Activated CD4-positive, alpha-beta T cell treated with anti-CD3 and anti-CD28 coated beads, Interleukin-2, amount 50 U/mL, for 16 hours (primary cell): ENCODE measurements at regions not wholly inside any gene's neighbourhood (a gene's known extent, or its start where the extent isn't known, plus 50 kb on each side); places are given as distances from the start of the nearest gene placed in this dataset.

Experiments used
- DNase-seq: peaks from one replicate; pipeline ENCODE4 v3.0.0-alpha.2; 2020

DNA sequence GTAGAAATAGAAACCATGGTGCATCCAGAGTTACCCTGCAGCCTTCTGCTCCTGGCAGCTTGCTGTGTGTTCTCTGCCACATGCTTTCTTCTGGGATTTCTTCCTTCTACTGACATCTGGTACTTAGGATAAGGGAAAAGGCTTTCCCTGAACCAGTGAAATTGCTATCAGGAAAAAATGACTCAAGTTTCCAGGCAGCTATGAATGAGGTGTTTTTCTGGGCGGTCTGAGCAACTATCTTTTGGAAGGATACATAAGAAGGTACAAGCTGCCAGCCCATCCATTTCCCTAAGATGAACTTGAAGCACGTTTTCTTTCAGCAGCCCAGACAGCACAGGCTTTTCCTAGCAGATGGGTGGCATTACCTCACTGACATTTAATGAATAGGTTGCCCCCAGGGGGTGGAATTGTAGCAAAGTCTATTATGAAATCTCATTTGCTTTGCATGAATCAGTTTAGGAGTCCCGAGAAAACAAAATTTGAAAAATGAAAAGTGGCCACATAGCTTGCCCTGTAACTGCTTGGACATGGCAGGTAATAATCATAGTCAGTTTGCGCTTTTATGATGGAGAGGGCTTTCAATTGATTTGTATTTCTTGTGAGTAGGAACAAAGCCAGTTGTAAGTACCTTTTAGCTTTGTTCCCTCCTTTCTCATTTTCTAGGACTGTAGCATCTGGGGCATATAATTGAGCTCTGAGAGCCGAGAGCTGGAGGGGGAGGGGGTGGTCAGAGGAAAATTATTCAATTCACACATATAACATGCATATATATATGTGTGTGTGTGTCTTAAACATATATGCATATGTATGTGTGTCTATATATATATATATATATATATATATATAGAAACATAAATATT, 108.5 kb downstream of the C9orf152 start:
- DNase-seq = no peak

DNA sequence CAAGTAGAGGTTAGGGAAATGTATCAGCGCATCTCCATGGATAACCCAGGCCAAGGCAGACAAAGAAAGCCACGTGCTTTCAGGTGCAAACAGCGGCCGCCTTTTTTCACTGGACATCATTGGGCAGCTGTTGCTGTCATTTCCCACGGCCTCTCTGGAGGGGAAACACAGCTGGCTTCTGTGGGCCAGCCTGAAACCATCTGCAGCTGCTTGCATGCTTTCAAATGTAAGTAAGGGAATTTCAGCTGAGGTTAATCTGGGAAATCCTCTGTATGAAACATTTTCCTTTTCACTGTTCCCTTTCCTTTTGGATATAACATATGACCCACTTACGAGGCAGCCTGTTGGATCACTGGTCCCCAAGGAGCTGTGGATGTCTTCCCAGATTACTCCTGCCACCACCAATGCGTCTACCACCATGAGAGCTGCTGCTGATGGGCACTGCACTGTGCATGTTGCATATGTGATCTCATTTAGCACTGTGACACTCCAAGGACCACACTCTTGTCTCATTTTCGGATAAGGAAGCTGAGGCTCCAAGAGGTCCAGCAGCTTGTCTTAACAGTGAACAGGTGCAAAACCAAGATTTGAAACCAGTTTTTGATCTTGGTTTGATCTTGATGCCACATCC, 106.3 kb downstream of the C9orf152 start:
- no peak for DNase-seq

DNA sequence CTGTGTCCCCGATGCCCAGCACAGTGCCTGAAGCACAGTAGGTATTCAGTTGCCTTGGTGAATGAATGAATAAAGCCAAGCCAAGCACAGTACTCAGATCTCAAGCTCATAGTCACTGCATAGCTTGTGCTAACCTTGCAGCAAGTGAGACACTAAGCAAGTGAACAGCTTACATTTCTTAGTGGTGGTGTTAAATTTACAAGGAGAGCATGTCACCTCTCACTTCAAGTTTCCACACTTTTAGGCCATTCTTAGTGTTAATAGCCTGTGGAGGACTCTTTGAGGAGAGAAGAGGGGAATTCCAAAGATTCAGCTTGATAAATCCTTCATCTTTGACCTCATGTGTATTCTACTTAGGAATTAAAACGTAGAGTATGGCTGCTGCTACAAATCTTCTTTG, 104.7 kb downstream of the C9orf152 start:
- DNase-seq = no peak

DNA sequence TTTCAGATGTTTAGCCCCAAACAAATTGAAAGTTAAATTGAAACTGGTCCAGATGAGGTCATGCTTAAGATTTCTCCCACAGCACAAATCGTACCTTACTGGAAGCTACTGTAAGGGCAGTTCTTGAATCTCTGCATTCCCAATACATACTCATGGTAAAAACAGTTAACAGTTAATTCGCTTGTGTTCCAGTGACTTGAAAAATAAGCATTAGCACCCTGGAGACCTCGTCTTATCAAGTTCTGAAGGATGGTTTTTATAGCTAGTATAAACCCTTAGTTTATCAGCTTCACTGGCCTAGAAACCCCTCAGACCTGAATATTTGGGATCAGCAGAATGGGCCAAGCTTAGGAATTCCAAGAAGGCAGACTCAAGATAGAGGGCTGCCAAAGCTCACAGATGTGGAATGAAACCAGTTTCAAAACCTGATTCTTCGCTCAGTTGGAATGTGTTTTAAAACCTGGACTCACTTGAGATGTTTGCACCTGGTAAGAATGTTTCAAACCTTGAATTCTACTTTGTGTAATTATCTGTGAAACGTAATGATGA, 103.6 kb downstream of the C9orf152 start:
- no peak for DNase-seq

DNA sequence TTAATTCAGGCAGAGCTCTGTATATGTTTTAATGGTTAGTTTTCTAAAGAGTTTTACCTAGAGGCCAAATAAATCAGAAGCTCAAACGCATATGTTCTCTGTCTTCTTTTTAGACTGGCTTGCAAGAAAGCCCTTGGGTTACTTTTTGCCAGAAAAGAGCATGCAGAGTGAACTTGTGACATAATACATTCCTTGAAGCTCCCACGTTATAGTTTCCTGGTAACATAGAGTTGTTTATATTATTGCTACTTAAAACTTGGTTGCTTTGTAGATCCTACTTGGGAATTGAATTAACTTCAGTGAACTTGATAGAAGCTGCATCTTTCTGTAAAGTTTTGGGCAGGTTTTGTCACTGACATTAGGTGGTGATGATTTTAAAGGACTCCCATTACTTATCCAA, 102.9 kb downstream of the C9orf152 start:
- DNase-seq = no peak

DNA sequence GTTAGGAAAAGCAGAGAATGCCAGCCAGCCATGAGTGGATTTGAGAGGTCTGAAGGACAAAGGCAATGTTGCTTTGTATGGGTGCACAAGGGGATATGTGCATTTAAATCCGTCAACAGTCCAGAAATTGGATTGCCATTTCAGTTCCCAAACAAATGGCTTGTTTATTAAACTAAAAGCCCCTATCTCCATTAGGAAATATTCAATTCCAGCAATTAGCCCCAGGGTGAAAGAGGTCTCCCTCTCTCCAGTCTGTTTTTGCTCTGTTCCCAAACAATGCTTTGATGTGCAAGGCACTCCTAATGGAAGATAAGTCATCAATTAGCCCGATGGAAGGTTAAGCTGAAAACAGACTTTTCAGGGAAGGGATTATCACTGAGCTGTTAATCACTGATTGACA, 101.3 kb downstream of the C9orf152 start:
- DNase-seq = no peak

DNA sequence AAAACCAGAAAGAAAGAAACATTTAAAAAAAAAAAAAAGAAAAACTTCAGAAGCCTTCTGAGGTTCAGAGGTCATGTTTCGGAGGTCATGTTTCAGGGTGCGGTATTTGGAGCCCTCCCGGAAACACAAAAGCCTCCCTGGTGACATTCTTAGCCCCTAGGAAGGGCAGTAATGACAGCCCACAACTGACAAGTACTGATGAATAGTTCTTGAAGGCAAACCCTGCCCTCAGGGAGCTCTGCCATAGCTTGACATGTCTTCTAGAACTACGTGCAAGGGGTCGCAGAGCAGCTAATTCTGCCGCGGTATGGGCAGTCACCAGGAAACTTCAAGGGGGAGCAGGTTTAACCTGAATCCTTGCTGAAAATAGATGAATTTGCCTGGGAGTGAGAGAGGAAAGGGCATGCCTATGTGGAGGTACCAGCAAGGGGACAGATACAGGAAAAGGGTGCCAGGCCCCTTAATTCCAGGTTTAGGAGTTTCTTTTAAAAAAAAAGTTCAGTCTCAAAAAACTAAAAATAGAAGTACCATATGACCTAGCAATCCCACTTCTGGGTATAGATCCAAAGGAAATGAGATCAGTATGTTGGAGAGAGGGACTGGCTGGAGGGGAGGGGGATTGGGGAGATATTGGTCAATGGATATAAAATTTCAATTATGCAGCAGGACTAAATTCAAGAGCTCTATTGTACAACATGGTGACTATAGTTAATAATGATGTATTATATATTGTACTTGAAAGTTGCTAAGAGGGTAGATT, 98.4 kb downstream of the C9orf152 start:
- DNase-seq = no peak

DNA sequence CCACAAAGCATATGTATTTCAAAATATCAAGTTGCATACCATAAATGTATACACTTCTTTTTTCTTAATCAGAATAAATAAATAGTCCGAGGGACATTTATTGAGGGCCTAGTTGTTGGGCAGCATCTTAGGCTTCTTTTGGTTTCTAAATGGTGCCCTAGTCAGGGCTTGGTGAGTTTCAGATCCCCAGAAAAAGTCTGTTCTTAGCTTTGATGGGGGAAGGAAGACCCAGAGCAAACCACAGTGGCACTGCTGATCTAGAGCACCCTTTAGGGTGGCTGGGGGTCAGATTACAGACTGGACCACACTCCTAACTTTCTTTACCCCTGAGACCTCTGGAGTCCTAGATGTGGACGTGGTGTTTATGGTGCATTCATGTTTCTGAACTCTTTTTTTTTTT, 97.8 kb downstream of the C9orf152 start:
- DNase-seq = no peak

DNA sequence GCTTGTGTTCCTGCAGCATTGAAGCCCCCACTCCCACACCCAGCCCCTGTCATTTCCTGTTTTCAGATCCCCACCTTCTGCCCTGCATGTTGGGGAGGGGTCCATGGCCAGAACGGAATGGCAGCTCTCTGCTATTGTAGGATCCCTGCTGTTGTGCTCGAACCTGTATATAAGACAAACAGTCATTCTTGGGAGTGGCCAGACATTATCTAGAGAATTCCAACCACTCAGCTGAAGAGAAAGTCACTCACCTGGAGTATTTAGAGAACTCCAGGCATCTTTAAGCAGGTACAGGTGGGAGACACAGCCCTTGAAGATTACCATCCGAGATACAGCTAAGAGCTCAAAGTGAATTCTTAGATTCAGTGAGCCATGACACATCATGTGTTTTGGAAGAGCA, 96.1 kb downstream of the C9orf152 start:
- no peak for DNase-seq

DNA sequence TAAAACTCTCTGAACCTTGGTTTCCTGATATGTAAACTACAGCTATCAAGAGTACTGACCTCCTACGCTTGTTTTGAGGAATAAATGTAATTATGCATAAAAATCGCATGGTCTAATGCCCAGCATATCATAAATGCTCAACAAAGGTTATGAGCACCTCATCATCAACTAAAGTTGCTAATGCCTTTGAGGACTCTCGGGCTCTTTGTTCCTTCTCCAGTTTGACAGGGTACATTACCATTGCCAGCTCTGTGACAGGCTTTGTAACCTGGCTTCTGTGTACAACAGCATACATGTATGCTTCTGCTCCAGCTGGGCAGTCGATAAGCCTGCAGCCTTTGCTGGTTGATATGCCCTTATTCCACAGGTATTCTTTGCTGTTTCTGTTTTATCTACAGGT, 95.2 kb downstream of the C9orf152 start:
- no peak for DNase-seq

DNA sequence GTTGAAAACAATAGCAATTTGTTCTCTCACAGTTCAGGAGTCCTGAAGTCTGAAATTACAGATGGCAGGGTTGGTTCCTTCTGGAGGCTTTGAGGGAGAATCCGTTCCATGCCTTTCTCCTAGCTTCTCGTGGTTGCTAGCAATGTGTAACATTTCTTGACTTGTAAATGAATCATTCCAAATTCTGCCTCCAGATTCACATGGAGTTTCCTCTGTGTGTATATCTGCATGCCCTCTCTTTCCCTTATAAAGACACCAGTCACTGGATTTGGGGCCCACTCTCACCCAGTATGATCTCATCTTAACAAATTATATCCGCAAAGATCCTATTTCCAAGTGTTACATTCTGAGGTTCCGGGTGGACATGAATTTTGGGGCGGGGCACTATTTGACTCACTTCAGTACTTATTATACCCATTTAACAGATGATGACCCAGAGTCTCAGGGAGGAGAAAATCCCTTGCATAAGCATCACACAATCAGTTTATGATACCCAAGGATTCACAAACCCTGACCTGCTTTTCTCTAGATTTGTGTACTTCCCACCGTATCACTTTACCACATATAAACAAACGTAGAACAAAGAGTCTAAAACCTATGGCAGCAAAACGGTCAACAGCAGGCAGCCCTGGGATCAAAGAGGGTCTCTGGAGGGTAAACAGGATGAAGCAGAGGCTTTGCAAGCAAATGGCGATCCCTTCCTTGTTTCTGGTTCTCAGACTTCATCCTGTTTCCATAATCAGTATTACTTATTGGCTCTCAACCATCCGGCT, 93.7 kb downstream of the C9orf152 start:
- no peak for DNase-seq

DNA sequence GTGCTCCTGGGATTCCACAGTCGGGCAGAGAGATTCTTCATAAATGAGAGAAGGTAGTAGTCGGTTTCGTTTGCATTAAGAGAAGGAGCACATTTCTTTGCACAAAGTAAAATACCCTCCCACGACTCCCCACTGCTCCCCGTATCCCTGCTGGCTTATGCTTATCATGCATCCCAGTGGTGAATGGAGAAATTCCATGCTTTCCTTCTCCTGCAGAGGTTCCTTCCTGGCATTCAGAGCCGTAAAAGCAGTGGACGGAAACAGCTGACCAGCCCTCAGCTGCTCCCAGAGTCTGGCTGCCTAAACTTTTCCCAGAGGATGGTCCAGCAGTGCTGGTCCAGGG, 93.1 kb downstream of the C9orf152 start:
- DNase-seq = no peak

DNA sequence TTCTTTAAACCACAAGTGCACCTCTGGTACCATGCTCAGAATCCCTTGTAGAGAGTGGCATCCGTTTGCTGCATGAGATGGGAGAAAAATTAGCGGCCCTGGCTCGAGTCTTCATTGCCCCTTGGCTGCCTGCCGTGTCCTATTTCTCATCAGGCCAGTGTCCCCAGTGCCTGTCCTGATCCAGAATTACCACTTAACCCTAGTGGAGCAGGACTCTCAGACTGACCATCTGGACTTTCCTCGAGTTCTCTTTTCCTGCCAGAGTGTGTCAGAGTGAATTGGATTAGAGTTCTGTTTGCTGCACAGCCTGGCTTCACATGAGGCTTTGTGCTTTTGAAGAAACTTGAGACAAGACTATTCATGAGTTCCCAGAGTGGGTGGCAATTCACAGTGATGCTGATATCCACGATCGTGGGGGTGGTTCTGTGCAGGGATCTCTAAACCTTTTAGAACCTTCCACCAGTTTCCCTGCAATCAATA, 92.6 kb downstream of the C9orf152 start:
- DNase-seq = no peak

DNA sequence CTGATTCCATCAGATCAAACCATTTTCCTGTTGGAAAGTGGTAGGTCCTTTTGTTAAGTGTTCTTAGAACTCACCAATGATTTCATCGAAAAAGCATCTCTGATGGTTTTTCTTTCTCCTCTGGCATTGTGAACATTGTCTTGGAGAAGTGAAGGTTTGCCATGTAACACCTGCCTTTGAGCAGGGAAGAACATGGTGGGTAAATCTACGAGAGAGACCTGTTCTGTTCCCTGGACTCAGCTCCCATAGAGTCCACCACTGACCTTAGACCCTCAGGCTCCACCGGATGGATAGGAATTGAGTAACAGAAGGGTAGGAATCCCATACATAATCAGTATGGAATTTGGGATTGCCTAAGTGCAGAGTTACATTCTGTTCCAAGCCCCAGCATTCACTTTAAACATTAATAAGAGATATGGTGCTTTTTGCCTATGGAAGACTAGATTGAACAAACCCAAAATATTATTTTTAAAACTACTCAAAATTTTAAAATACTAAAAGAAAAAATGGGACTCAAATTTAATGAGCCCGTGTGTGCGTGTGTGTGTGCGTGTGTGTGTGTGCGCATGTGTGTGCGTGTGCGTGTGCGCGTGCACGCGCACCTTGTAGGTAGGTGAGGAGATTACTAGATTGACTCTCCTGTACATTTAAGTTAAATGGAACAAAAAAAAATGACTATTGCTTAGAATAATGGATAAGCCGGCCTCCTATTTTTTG, 92.0 kb downstream of the C9orf152 start:
- no peak for DNase-seq

DNA sequence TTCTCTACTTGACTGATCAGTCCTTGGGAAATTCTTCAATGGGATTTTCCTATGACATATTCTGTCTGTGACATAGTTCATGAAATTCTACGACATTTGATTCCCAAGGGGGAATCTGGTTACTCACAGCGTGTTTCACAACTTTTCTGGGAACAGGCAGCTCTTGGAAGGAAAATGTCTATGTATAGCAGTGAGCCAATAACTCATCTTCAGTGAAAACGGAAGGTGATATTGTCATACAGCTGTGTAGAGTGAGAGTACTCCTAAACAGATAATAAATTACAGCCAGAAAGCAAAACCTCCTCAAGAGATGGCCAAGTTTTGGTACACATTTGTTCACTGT, 91.4 kb downstream of the C9orf152 start:
- DNase-seq = no peak

DNA sequence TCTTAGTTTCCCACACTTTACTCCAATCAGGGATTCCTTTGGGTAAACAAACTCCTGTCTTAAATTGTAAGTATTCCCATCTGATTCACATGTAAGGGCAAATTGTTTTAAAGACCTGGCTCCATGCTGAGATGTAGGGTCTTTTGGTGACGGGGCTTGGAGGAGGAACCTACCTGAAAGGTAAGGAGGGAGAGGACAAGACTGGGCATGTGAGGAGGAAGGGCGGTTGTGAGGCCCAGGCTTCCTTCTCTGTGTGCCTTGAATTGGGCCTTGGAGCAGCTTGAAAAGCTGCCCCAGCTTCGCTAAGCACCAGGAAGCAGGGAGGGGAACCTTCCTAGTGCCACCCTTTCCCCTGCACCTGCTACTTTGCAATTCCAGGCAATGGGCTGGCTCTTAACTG, 86.8 kb downstream of the C9orf152 start:
- DNase-seq = no peak

DNA sequence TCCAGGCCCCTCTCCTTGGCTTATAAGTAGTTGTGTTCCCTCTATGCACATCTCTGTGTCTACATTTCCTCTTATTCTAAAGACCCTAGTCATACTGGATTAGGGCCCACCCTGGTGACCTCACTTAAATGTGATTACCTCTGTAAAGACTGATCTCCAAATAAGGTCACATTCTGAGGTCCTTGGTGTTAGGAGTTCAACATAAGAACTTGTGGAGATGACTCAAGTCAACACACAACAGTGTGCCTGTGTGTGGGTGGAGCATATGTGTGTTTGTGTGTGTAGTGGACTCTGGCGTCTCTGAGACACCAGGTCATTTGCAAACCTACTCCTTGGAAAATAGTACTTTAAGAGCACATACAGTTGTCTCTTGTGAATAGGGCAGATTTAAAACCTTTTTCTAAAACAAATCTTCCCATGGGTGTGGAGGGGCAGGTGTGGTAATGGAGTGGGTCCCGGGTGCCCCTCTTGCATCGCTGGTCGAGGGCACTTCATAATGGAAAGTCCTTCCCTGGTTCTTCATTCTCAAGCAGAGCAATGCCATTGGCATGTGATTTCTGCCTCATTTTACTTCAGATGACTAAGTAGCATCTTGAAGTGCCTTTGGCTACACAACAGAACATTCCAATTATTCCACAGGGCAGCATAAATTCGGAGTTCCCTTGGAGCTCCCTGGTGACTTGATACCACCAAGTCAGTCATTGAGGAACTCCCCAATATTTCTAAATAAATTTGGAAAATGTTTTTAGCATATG, 84.4 kb downstream of the C9orf152 start:
- DNase-seq = no peak

DNA sequence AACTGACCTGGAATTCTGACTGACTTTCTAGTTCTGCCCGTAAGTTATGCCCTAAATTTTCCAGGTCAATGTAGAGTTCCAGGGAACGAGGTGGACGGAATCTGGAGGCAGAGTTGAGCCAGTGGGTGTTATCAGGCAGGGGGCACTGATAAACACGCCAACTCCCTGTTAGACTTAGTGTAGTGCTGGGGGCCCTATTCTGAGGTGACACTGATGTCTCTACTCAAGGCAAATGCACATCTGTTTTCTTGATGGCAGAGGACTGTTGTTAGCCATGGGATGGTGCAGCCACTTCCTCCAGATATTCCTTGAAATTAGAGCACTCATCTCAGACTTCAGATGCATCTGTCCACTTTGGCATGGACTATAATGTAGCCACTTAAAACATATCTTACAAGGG, 83.5 kb downstream of the C9orf152 start:
- no peak for DNase-seq

DNA sequence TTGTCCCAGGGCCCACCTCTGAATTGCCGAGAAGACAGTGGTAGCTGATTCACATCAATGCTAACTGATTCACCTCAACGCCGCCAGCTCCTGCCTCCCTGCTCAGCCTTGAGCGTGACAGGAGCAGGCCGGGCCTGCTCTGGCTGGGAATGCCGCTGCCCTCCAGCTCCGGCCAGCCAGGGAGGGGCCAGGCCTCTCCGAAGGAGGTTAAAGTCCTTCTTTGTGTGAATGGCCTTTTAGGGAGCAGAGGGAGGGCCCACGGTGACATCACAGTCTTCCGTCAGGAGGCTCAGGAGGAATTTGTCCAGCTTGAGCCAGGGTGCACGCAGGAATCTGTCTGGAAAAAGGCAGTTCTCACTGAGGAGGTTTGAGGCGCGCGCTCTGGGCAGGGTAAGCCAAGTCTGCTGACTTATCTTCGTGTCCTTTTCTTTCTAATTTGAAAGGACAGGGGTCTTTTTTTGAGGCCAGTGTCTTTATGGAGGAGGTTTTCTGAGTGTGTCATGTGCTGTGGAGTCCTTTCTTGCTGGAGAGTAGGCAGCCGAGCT, 82.7 kb downstream of the C9orf152 start:
- DNase-seq = no peak

DNA sequence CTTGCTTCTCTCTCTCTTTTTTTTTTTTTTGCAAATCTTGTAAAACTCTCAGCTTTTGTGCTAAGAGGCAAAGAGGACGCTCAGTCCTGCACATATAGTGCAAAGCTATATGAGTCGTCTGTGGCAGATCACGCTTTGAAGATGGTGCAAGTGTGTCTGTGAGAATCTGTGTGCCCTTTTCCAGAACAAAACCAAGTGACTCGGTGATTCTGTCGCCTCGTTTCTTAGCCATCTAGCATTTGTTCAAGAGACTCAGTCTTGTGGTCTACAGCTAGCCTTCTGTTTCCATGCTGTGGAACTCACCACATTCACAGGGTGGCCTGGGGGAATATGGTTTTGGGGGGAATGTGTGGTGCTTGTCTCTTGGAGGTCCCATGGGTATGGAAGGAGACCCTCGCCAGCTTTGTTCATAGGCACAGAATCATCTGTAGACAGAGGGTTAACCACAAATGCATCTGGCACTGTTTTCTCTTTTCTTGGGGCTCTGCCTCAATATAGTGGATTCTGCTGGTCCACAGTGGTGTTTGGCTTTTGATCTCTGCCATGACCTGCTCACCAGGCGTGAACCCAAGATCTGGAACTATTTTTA, 82.1 kb downstream of the C9orf152 start:
- DNase-seq = no peak

DNA sequence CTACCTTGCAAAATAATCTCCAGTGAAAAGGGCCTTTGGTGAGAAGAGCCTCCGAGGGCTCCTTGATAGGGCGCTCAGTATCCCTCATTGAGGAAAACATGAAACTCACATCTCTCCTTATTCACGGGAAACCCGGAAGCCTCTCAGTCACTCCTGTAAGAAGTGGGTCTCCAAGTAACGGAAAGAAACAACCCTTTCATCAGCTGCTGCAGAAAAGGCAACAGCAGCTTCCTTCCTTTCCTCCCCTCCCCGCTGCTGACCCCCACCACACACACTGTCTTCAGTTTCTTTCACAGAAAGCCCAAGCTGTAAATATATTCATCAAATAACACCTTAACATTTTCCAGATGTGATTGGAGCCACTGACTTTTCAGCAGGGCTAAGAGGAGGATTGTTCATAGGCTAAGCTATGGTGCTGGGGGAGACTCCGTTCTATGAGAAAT, 81.4 kb downstream of the C9orf152 start:
- DNase-seq = no peak
